Panc1 (cell line): ENCODE measurements at regions not wholly inside any gene's neighbourhood (a gene's known extent, or its start where the extent isn't known, plus 50 kb on each side); places are given as distances from the start of the nearest gene placed in this dataset.
"Not testable (repeated sequence)": the region's sequence is repeated elsewhere in the genome, so short reads cannot be mapped to it uniquely, and the experiment has no call there.

Source experiments
- CTCF ChIP-seq: fragments of 450-650 bp; IDR thresholded peaks from 2 replicates; pipeline ENCODE4 v1.5.1; 2017; ENCODE audit warnings: mild to moderate bottlenecking
- POLR2AphosphoS5 ChIP-seq: IDR thresholded peaks from 2 replicates; pipeline ENCODE4 v1.6.1; 2012; ENCODE audit warnings: mild to moderate bottlenecking, low read depth, low read length, moderate library complexity
- TF ChIP-seq, protein P1 (sequence below), 2 experiments: IDR thresholded peaks; 2 replicates each; pipeline ENCODE4 v1.6.1; 2011 to 2012; ENCODE audit warnings: low read depth in 2 of 2, control low read depth in 1 of 2, low read length in 1 of 2, mild to moderate bottlenecking in 1 of 2, moderate library complexity in 1 of 2; ENCODE audit not compliant: insufficient read depth in 1 of 2

- not testable (repeated sequence) for TF ChIP-seq CTCF, POLR2AphosphoS5
- TF ChIP-seq, protein P1, sequence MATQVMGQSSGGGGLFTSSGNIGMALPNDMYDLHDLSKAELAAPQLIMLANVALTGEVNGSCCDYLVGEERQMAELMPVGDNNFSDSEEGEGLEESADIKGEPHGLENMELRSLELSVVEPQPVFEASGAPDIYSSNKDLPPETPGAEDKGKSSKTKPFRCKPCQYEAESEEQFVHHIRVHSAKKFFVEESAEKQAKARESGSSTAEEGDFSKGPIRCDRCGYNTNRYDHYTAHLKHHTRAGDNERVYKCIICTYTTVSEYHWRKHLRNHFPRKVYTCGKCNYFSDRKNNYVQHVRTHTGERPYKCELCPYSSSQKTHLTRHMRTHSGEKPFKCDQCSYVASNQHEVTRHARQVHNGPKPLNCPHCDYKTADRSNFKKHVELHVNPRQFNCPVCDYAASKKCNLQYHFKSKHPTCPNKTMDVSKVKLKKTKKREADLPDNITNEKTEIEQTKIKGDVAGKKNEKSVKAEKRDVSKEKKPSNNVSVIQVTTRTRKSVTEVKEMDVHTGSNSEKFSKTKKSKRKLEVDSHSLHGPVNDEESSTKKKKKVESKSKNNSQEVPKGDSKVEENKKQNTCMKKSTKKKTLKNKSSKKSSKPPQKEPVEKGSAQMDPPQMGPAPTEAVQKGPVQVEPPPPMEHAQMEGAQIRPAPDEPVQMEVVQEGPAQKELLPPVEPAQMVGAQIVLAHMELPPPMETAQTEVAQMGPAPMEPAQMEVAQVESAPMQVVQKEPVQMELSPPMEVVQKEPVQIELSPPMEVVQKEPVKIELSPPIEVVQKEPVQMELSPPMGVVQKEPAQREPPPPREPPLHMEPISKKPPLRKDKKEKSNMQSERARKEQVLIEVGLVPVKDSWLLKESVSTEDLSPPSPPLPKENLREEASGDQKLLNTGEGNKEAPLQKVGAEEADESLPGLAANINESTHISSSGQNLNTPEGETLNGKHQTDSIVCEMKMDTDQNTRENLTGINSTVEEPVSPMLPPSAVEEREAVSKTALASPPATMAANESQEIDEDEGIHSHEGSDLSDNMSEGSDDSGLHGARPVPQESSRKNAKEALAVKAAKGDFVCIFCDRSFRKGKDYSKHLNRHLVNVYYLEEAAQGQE (IDR thresholded peaks at IDR 0.05; ENCODE audit: insufficient read depth in 1 of 2, low read depth in 2 of 2, low read length in 1 of 2), result not testable (repeated sequence)
Observed at GRCh38 chr16:86889054-86889366, 310.7 kb downstream of the FOXL1 start.
